ENCODE measurements at regions not wholly inside any gene's neighbourhood (a gene's known extent, or its start where the extent isn't known, plus 50 kb on each side); places are given as distances from the start of the nearest gene placed in this dataset.
"Not testable (repeated sequence)": the region's sequence is repeated elsewhere in the genome, so short reads cannot be mapped to it uniquely, and the experiment has no call there.

DNA sequence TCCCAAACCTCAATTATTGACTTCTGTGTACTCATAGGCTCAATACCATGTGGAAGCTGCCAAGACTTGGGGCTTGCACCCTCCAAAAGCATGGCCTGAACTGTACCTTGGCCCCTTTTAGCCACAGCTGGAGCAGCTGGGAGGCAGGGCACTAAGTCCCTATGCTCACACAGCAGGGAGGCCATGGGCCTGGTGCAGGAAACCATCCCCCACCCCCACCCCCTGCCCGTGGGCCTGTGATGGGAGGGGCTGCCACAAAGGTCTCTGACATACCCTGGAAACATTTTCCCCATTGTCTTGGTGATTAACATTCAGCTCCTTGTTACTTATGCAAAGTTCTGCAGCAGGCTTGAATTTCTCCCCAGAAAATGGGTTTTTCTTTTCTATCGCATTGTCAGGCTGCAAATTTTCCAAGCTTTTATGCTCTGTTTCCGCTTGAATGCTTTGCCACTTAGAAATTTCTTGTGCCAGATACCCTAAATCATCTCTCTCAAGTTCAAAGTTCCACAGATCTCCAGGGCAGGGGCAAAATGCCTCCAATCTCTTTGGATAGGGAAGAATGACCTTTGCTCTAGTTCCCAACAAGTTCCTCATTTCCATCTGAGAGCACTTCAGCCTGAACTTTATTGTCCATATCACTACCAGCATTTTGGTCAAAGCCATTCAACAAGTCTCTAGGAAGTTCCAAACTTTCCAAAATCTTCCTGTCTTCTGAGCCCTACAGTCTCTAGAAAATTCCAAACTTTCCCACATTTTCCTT, 141.8 kb downstream of the AHR start:
- DNase-seq, result not testable (repeated sequence)

DNA sequence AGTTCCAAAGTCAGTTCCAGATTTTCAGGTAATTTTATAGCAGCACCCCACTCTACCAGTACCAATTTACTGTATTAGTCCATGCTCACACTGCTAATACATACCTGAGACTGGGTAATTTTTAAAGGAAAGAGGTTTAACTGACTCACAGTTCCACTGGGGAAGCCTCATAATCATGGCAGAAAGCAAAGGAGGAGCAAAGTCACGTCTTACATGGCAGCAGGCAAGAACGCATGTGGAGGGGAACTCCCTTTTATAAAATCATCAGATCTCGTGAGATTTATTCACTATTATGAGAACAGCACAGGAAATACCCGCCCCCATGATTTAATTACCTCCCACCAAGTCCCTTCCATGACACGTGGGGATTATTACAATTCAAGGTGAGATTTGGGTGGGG, 142.4 kb downstream of the AHR start:
- DNase-seq, result no peak

GRCh38 chr7:17441557-17441956, 143.1 kb downstream of the AHR start:
- no peak for DNase-seq

GRCh38 chr7:17444151-17444550, 145.7 kb downstream of the AHR start:
- DNase-seq, result no peak

GRCh38 chr7:17444673-17445072, 146.2 kb downstream of the AHR start:
- DNase-seq, result no peak

DNA sequence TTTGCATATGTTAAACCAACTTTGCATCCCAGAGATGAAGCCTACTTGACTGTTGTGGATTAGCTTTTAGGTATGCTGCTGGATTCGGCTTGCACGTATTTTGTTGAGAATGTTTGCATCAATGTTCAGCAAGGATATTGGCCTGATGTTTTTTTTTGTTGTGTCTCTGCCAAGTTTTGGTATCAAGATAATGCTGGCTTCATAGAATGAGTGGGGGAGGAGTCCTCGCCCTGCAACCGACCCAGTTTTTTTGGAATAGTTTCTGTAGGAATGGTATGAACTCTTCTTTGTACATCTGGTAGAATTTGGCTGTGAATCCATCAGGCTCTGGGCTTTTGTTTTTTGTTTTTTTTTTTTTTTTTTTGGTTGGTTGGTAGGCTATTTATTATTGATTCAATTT, 147.9 kb downstream of the AHR start:
- DNase-seq, result no peak

- no peak for DNase-seq
Observed at GRCh38 chr7:17447728-17448478, 149.5 kb downstream of the AHR start.

GRCh38 chr7:17448479-17449423, 150.3 kb downstream of the AHR start:
- DNase-seq, result no peak

DNA sequence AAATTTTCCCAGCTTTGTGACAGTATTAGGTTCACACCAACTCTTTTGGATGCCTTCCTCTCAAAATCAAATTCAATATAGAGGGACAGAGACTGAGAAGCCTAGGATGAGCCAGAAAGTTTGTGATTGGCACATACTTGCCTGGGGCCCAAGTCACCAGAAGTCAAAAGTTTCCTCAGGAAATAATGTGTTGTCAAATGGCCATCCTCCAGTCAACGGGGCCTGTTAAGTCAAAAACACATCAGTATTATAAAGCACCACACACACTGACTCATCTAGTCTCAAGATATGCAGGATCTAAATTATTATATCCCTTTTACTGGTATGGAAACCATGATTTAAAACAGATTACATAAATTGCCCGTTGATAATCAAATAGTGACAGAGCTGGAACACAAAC, 158.1 kb downstream of the AHR start:
- DNase-seq, result no peak

GRCh38 chr7:17460001-17460400, 161.5 kb downstream of the AHR start:
- no peak for DNase-seq

DNA sequence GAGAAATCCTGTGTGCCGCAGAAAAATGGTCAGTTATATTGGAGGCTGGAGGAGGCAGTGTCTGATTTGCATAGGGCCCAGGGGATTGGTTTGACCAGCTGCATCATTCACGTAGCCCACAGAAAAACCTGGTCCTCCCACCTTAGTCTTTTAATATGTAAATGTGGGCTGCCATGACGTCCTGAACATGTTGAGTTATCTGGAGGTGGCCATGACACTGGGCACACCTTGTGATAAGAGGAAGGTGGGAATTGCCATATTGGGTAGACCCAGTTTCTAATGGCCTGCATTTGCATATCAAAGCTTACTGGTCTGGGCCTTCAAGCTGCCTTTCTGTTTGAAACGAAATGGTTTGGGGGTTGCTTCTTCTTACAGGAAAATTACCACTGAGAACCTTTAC, 162.2 kb downstream of the AHR start:
- DNase-seq, result no peak

- DNase-seq, result no peak
Observed at GRCh38 chr7:17462131-17462631, 163.7 kb downstream of the AHR start.

DNA sequence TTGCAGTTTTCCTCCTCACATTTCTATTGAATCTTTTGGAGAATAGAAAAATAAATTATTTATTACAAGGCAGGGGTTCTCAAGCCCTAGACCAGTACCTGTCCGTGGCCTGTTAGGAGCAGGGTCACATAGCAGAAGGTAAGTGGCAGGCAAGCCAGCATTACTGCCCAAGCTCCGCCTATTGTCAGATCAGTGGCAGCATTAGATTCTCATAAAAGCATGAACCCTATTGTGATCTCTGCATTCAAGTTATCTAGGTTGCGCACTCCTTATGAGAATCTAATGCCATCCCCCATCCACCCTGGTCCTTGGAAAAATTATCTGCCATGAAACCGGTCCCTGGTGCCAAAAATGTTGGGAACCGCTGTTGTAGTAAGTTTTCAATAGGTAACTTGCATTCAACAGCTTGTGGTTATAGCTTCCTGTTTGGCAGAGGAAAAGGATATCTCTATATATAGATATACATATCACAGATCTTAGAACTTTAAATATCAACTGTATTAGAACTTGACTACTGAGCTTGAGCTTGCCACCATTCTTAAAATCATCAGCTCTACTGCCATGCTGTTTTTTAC, 165.1 kb downstream of the AHR start:
- DNase-seq, result peak; percentile 18

DNA sequence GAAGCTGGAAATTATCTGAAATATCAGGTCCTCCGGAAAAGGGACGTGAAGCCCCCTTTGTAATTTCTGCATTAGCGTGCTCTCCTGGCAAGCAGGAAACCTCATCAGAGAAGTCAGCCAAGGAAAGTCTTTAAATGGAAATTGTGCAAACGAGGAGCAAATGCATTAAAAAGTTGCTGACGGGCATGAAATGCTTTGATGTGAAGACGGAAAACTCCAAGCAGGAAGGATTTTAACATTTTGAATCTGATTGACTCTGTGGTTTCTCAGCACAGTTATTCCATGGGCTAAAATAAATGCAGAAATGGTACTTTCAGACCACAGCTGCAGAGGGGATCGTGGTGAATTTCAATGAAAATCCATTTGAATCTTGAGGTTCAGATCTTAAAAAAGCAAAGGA, 167.8 kb downstream of the AHR start:
- no peak for DNase-seq

DNA sequence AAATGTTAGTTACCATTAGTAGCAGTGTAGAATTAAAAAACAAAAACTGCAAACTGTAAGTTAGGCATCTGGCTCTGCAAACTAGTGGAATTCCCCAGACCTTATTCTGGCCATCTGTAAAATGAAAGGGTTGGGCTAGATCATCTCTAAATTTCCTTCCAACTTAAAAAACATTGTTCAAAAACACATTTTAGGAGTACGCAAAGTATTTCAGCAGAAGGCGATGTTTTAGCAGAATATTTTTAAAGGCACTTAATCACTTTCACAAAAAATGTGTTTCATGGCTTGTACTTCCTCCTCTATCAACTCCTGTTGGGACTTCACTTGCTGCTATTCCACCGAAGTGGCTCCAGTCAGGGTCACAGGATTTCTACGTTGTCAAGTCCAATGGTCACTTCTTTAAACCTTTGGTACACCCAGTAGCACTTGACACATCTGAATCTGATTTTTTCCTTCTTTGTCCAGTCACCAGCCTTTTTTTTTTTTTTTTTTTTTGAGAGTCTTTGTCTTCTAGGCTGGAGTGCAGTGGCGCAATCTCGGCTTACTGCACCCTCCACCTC, 169.0 kb downstream of the AHR start:
- no peak for DNase-seq

DNA sequence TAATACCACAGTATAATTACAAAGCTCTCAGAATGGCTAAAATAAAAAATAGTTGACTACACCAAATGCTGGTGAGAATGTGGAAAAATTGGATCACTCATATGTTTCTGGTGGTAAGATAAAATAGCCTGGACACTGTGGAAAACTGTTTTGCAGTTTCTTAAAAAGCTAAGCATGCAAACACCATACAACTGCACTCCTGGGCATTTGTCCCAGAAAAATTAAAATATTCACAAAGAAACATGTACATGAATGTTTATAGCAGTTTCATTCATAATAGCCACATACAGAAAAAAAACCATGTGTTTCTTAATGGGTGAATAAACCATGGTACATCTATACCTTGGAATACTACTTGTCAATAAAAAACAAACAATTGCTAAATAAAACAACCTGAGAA, 172.9 kb downstream of the AHR start:
- DNase-seq, result no peak

- no peak for DNase-seq
Observed at GRCh38 chr7:17472518-17472917, 174.1 kb downstream of the AHR start.

GRCh38 chr7:17472939-17473338, 174.5 kb downstream of the AHR start:
- no peak for DNase-seq

DNA sequence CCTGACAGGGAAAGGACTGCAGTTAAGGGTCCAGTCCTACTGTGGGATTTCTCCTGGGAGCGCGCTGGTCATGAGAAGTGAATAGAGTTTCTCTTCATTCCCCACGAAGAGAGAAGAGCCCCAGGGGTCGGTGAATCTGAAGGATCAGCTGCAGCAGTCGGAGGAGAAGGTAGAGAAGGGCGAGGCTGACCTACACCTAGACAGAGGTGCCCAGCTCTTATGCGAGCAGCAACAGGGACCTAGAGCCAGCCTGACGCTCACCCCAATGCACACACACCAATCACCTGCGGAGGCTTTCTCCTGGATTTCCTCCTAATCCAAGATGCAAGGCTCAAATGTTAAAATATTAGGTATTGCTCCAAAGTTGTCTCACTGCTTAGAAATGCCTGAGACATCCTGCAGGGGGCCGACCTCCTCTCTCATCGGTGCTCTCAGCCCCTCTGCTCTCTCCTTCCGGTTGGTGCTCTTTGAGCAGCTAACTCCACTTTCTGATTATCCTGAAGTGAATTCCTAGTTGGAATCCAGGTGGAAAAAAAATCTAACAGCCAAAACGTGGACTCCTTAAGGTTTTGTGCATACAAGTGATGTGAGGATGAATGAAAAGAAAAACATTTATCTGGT, 176.4 kb downstream of the AHR start:
- no peak for DNase-seq

DNA sequence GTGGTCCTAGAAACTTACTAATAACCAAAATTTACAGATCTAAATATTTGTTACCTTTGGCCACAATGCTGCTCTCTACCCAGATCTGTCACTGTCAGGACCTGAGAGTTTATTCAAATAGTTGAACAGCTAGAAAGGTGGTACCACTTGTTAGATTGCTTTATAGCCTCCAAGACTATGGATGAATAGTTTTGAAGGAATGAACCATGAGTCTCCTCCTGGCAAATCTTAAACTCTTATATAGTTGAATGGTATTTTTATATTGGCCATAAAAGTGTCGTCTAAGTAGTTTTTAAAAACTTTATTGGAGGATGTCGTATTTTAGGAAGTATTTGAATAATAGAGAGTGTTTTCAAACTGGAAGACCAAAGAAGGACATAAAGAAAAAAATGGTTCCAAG, 178.7 kb downstream of the AHR start:
- no peak for DNase-seq

- DNase-seq, result no peak
Observed at GRCh38 chr7:17481118-17481517, 182.7 kb downstream of the AHR start.

DNA sequence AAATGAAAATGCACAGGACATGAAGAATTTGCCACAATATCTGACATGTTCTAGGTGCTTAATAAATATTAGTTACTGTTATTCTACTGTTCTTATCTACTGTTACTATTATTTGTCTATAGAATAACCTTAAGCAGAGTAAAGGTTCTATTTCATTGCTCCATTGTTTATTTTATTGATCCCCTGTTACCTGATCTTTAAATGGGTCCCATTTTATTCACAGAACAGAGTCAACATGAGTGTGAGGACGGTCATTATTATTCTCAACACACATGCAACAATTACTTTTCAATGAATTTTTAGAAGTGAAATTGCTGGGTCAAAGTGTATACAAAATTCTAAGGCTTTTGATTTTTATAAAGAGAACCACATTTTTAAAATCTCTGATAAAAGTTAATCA, 186.9 kb downstream of the AHR start:
- no peak for DNase-seq

Data from CD4-positive, alpha-beta T cell treated with Interleukin-4 for 4 hours (primary cell).